IPS DF 19.7 (cell line): ENCODE measurements at regions not wholly inside any gene's neighbourhood (a gene's known extent, or its start where the extent isn't known, plus 50 kb on each side); places are given as distances from the start of the nearest gene placed in this dataset.
"Not testable (repeated sequence)": the region's sequence is repeated elsewhere in the genome, so short reads cannot be mapped to it uniquely, and the experiment has no call there.

Experiments
- DNase-seq: peaks from one replicate; pipeline ENCODE4 v3.0.0-alpha.2; 2013; ENCODE audit warnings: low read depth, low spot score

- not testable (repeated sequence) for DNase-seq
These were observed 133.1 kb downstream of the CENPC start for GRCh38 chr4:67412153-67412712.

GRCh38 chr4:67403342-67403741 lies 142.0 kb downstream of the CENPC start:
- no peak for DNase-seq

- DNase-seq: no peak
These were observed 143.4 kb downstream of the CENPC start for GRCh38 chr4:67401902-67402301.

- no peak for DNase-seq
These were observed 147.4 kb downstream of the CENPC start for GRCh38 chr4:67397931-67398330.

- DNase-seq: no peak
These were observed 148.3 kb downstream of the CENPC start for GRCh38 chr4:67397031-67397430.

GRCh38 chr4:67396008-67396407 lies 149.3 kb downstream of the CENPC start:
- DNase-seq: no peak

GRCh38 chr4:67394879-67395278 lies 150.4 kb downstream of the CENPC start:
- DNase-seq: no peak

- no peak for DNase-seq
These were observed 151.5 kb downstream of the CENPC start for GRCh38 chr4:67393699-67394281.

- no peak for DNase-seq
These were observed 152.3 kb downstream of the CENPC start for GRCh38 chr4:67393007-67393406.

GRCh38 chr4:67381406-67381804 lies 163.9 kb downstream of the CENPC start:
- not testable (repeated sequence) for DNase-seq

GRCh38 chr4:67380702-67381405 lies 164.4 kb downstream of the CENPC start:
- not testable (repeated sequence) for DNase-seq

- no peak for DNase-seq
These were observed 165.1 kb downstream of the CENPC start for GRCh38 chr4:67380154-67380553.

- DNase-seq: no peak
These were observed 170.0 kb downstream of the CENPC start for GRCh38 chr4:67375291-67375690.

- no peak for DNase-seq
These were observed 173.7 kb downstream of the CENPC start for GRCh38 chr4:67371615-67372014.

GRCh38 chr4:67366311-67366861 lies 178.9 kb downstream of the CENPC start:
- DNase-seq: no peak

- DNase-seq: no peak
These were observed 179.6 kb downstream of the CENPC start for GRCh38 chr4:67365661-67366245.

GRCh38 chr4:67355806-67356205 lies 189.5 kb downstream of the CENPC start:
- no peak for DNase-seq

GRCh38 chr4:67346654-67347053 lies 198.6 kb downstream of the CENPC start:
- DNase-seq: no peak

- DNase-seq: no peak
These were observed 200.5 kb downstream of the CENPC start for GRCh38 chr4:67344594-67345380.

- DNase-seq: no peak
These were observed 202.1 kb downstream of the CENPC start for GRCh38 chr4:67343199-67343598.

GRCh38 chr4:67342291-67342690 lies 203.0 kb downstream of the CENPC start:
- no peak for DNase-seq

- no peak for DNase-seq
These were observed 211.6 kb downstream of the CENPC start for GRCh38 chr4:67333664-67334063.
